Thoracic aorta (tissue), 2 donors: ENCODE measurements at regions not wholly inside any gene's neighbourhood (a gene's known extent, or its start where the extent isn't known, plus 50 kb on each side); places are given as distances from the start of the nearest gene placed in this dataset.

Experiments used
- ATAC-seq: fragments of 150-250 bp; one replicate; pipeline ENCODE4 v1.8.0; 2017; ENCODE audit warnings: low read depth; ENCODE audit not compliant: insufficient number of reproducible peaks, low FRiP score
- DNase-seq: peaks from one replicate; pipeline ENCODE4 v3.0.0-alpha.2; 2020; ENCODE audit warnings: low spot score
- H3K27ac ChIP-seq, 2 donors: fragments of 200-600 bp; sonication (generic); 1 replicate in 1 of 2; 2 replicates in 1 of 2; pipeline ENCODE4 v1.5.1; 2016; ENCODE audit warnings: mild to moderate bottlenecking in 2 of 2, moderate library complexity in 2 of 2
- H3K27me3 ChIP-seq: fragments of 200-600 bp; sonication (generic); replicated peaks from 2 replicates; pipeline ENCODE4 v1.6.0; 2016; ENCODE audit warnings: mild to moderate bottlenecking; ENCODE audit not compliant: insufficient read depth
- H3K36me3 ChIP-seq: fragments of 200-600 bp; sonication (generic); one replicate; pipeline ENCODE4 v1.5.1; 2016
- H3K4me1 ChIP-seq, 2 donors: fragments of 200-600 bp; sonication (generic); 1 replicate in 1 of 2; 2 replicates in 1 of 2; pipeline versions ENCODE4 v1.5.1 to v1.6.0; 2016; ENCODE audit warnings: low read depth in 2 of 2, mild to moderate bottlenecking in 1 of 2; ENCODE audit not compliant: control insufficient read depth in 1 of 2
- H3K4me3 ChIP-seq: fragments of 200-600 bp; sonication (generic); 2 replicates; pipeline ENCODE4 v1.5.1; 2016; ENCODE audit warnings: mild to moderate bottlenecking
- H3K9me3 ChIP-seq: fragments of 200-600 bp; sonication (generic); 2 replicates; pipeline ENCODE4 v1.5.1; 2016
- TF ChIP-seq, protein P1 (sequence below): fragments of 200-600 bp; sonication (generic); IDR thresholded peaks from one replicate; pipeline ENCODE4 v1.5.1; 2019; ENCODE audit warnings: antibody characterized with exemption

DNA sequence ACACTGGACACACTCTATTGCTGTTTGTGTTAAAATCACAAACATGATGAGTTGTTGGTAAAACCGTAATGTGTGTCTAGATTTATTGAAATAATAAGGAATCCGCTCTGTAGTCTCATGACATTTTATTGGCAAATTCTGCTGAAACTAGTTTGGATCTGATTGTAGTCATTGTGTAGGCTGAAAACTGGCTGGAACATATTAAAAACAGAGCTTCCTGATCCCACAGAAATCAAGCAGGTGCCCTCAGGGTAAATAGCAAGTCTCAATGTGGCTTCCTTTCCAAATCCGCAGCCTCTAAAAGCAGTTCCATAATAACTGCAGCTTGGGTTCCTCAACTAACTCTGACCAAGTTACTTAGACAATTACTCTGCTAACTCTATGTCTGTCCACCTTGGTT is 427.5 kb upstream of the KIF2A start:
- ATAC-seq (no peak), DNase-seq (no peak)
- Histone ChIP-seq H3K27ac (no peak overlapping the region), H3K36me3 (no peaks in the 10 kb centered on the region), H3K9me3 (no peaks in the 10 kb centered on the region), H3K4me3 (no peak overlapping the region), H3K4me1 (no peaks in the 10 kb centered on the region), H3K27me3 (no peaks in the 10 kb centered on the region)
- TF ChIP-seq, protein P1, sequence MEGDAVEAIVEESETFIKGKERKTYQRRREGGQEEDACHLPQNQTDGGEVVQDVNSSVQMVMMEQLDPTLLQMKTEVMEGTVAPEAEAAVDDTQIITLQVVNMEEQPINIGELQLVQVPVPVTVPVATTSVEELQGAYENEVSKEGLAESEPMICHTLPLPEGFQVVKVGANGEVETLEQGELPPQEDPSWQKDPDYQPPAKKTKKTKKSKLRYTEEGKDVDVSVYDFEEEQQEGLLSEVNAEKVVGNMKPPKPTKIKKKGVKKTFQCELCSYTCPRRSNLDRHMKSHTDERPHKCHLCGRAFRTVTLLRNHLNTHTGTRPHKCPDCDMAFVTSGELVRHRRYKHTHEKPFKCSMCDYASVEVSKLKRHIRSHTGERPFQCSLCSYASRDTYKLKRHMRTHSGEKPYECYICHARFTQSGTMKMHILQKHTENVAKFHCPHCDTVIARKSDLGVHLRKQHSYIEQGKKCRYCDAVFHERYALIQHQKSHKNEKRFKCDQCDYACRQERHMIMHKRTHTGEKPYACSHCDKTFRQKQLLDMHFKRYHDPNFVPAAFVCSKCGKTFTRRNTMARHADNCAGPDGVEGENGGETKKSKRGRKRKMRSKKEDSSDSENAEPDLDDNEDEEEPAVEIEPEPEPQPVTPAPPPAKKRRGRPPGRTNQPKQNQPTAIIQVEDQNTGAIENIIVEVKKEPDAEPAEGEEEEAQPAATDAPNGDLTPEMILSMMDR: no peak

DNA sequence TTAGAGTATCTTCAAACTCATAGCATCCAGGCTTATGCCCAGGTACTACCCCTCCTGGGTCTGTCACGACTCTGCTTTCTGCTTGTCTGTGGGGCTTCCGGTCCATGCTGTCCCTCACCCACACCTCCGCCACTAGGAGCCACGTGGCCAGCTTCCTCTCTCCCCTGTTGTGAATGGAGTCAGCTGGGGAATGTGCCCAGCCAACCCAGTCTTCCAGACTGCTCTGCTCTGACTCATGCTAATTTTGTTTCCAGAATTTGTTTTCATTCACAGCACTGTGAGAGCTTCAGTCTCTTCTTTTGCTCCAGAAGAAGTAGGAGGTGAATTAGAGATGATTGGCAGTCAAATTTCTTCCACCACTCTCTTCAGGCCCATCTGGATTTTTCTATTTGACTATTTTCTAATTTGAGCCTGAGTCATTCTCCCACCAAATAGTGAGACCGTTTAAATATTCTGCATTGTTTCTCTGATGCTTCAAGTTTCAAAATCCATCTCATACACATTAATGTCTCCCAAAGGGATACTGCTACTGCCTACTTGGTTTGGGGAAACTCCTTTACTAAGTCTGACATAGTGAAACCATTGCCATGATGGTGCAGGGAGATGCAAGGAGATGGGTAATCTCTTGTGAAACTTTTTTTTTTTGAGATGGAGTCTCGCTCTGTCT is 424.1 kb upstream of the KIF2A start:
- DNase-seq (no peak), ATAC-seq (no peak)
- H3K27me3 ChIP-seq: no peaks in the 10 kb centered on the region
- TF ChIP-seq, protein P1: no peak
- H3K27ac ChIP-seq: no peak overlapping the region
- H3K36me3 ChIP-seq: no peaks in the 10 kb centered on the region
- no peak overlapping the region for H3K4me3 ChIP-seq
- no peaks in the 10 kb centered on the region for H3K4me1 ChIP-seq
- H3K9me3 ChIP-seq: no peaks in the 10 kb centered on the region

DNA sequence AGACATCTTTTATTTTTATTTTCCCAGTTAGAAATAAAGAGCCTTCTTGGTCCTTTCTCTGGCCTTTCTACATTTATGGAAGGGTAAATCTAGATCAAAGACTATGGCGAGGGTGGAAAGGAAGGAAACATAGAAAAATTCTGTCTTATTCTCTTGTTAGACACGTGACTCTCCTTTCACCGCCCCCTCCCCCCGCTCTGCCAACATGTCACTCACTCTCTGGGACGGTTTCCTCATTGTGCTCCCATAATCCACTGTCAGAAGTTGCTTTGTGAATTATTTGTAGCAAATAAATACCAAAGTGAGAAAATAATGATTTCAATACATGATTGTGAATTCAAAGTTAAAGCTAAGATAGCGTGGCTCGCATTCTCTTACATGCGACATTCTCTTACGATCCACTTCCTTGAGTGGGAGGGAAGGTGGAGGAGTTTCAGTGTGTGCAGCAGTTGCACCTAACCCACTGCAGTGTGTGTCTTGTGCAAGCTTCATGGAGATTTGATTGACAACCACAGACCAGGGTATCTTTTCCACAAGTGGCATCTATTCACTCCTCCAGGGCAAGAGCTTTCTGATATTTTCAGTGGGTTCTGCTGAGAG is 423.0 kb upstream of the KIF2A start:
- Histone ChIP-seq H3K36me3 (no peaks in the 10 kb centered on the region), H3K4me1 (no peaks in the 10 kb centered on the region), H3K4me3 (no peak overlapping the region), H3K27ac (no peak overlapping the region), H3K9me3 (no peaks in the 10 kb centered on the region), H3K27me3 (no peaks in the 10 kb centered on the region)
- ATAC-seq (no peak), DNase-seq (no peak)
- TF ChIP-seq, protein P1: no peak

DNA sequence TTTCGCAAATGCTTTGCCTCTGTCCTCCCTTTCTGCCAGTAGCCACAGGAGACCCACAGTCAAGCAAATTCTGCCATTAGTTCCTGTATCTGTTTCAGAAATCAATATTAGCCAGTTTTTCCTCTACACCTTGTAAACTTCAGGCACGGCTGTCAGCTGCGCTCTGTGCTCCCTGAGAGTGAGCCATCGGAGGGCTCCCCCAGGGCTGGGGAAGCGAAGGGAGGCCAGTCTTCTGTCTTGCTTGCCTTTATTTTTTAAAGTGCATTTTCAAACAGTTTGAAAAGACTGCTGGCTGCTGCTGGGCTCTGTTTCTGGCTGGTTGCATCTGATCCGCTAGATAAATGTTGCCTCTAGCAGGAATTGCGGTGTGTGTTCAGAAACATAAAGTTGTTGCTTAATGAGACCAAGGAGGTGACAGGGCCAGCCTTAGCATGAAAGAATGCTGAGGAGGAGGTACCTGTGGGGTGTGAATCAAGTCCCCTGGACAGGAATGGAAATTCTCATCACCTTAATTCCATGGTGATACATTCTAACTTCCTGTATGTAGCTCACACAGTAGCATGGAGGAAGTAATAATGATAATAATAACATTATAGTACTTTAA is 421.7 kb upstream of the KIF2A start:
- TF ChIP-seq, protein P1: no peak
- Histone ChIP-seq H3K4me1 (no peaks in the 10 kb centered on the region), H3K36me3 (no peaks in the 10 kb centered on the region), H3K9me3 (no peaks in the 10 kb centered on the region), H3K27ac (no peak overlapping the region), H3K4me3 (no peak overlapping the region), H3K27me3 (no peaks in the 10 kb centered on the region)
- DNase-seq (no peak), ATAC-seq (no peak)

DNA sequence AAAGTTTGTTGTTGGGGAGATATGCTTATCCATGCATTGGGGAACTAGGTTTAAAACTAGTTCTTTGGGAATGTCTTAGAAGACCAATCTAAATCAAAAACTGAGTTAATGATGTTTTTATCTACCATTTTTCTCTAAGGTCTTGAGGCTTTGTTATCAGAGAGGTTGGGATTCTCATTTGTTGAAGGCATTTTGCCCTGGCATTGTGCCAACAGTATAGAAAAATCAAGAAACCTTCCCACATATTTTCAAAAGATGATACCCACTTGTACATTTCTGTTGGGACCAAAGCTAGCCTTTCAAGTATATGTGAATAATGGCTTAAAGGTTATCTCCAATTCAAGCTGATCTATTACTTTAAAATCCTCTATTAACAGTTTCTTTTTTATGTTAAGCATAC is 419.8 kb upstream of the KIF2A start:
- TF ChIP-seq, protein P1: no peak
- Histone ChIP-seq H3K27me3 (no peaks in the 10 kb centered on the region), H3K4me3 (no peak overlapping the region), H3K36me3 (no peaks in the 10 kb centered on the region), H3K4me1 (no peaks in the 10 kb centered on the region), H3K9me3 (no peaks in the 10 kb centered on the region), H3K27ac (no peak overlapping the region)
- DNase-seq (no peak), ATAC-seq (no peak)
